ENCODE measurements at regions not wholly inside any gene's neighbourhood (a gene's known extent, or its start where the extent isn't known, plus 50 kb on each side); places are given as distances from the start of the nearest gene placed in this dataset.

DNA sequence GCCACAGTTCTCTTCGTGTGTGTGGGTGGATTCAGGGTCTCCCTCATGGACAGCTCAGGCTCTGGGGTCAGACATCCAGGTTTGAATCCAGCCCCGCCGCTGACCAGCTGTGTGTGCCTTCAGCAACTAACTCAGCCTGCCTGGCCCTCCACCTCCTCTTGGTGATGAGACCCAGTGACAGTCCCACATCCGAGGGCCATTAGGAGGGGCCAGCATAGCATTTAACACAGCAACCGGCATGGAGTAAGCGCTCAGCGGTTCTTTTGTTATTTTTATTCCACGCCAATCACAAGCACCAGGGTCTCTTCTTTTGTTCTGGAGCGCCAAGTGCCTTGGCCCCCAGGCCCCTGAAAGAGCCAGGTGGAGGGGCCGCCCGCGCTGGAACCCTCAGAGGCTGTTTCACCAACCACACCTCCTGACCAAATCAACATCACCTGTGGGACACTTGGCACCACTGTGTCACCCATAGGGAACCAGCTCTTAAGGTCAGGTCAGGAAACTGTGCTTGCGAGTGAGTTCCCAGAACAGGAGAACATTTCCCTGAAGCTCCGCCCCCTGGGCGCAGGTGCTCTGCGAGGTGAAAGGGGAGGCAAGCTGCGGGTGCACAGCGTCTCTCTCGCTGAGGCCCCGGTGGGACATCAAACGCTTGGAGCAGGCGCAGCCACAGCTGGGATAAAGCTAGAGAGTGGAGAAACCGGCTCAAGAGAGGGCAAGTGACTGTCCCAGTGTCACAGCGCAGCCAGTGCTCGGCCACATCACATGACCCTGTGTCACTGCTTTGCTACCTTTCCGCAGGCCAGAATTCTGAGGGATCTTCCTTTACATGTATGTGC lies 311.3 kb downstream of the UACA start:
- no peak for TF ChIP-seq CTCF (IDR thresholded peaks at IDR 0.05)
- no peak for TF ChIP-seq POLR2A (IDR thresholded peaks at IDR 0.05)
